Endodermal cell (in vitro differentiated cells): ENCODE measurements at regions not wholly inside any gene's neighbourhood (a gene's known extent, or its start where the extent isn't known, plus 50 kb on each side); places are given as distances from the start of the nearest gene placed in this dataset.

Experiments
- DNase-seq: peaks from one replicate; pipeline ENCODE4 v3.0.0-alpha.2; 2017
- H3K27ac ChIP-seq: 2 replicates; pipeline ENCODE4 v1.5.1; 2013; ENCODE audit warnings: mild to moderate bottlenecking, low read depth, low read length, moderate library complexity
- H3K27me3 ChIP-seq: 2 replicates; pipeline ENCODE4 v1.6.1; 2013; ENCODE audit warnings: mild to moderate bottlenecking, low read length, moderate library complexity; ENCODE audit not compliant: insufficient read depth, control insufficient read depth, poor library complexity, severe bottlenecking
- H3K36me3 ChIP-seq: 2 replicates; pipeline ENCODE4 v1.7.0; 2013; ENCODE audit warnings: mild to moderate bottlenecking, low read length, moderate library complexity; ENCODE audit not compliant: control insufficient read depth, insufficient read depth
- H3K4me1 ChIP-seq: one replicate; pipeline ENCODE4 v1.7.0; 2013; ENCODE audit warnings: low read length; ENCODE audit not compliant: control insufficient read depth, insufficient read depth
- H3K4me3 ChIP-seq: 2 replicates; pipeline ENCODE4 v1.5.1; 2013; ENCODE audit warnings: mild to moderate bottlenecking, low read length, moderate library complexity
- H3K9ac ChIP-seq: 2 replicates; pipeline ENCODE4 v1.6.1; 2013; ENCODE audit warnings: mild to moderate bottlenecking, low read length, moderate library complexity; ENCODE audit not compliant: poor library complexity, severe bottlenecking; ENCODE audit errors: extremely low read depth
- H3K9me3 ChIP-seq: 2 replicates; pipeline ENCODE4 v1.6.1; 2013; ENCODE audit warnings: mild to moderate bottlenecking, low read length, moderate library complexity; ENCODE audit not compliant: control insufficient read depth
- H3K27ac Mint-ChIP-seq: 2 replicates; pipeline ENCODE4 v1.8.0; 2020; ENCODE audit warnings: mixed read lengths
- H3K27me3 Mint-ChIP-seq: 2 replicates; pipeline ENCODE4 v1.8.0; 2021; ENCODE audit warnings: mild to moderate bottlenecking, mixed read lengths; ENCODE audit not compliant: insufficient read depth
- H3K36me3 Mint-ChIP-seq: 2 replicates; pipeline ENCODE4 v1.8.0; 2020; ENCODE audit warnings: low read depth, mixed read lengths
- H3K4me1 Mint-ChIP-seq: 2 replicates; pipeline ENCODE4 v1.8.0; 2020; ENCODE audit warnings: mixed read lengths
- H3K4me3 Mint-ChIP-seq: 2 replicates; pipeline ENCODE4 v1.8.0; 2020; ENCODE audit warnings: mild to moderate bottlenecking, moderate library complexity, mixed read lengths
- H3K9me3 Mint-ChIP-seq: 2 replicates; pipeline ENCODE4 v1.8.0; 2020; ENCODE audit warnings: mild to moderate bottlenecking, mixed read lengths
- CTCF ChIP-seq: fragments of 200-600 bp; sonication (generic); conservative IDR thresholded peaks from 2 replicates; pipeline ENCODE4 v1.5.0; 2021; ENCODE audit warnings: antibody characterized with exemption, mild to moderate bottlenecking
- WGBS, 2 experiments: methylation state at CpG; one replicate each; pipeline versions ENCODE4 v1.1.5 to v1.1.7; 2013; ENCODE audit warnings: missing lambda C conversion rate in 2 of 2, mixed read lengths in 1 of 2; ENCODE audit not compliant: insufficient coverage in 1 of 2, insufficient read length in 1 of 2; 5-methylcytosine and 5-hydroxymethylcytosine counted together

GRCh38 chr15:37595426-37595970 lies 338.9 kb upstream of the TMCO5A start:
- no peak for DNase-seq
- H3K27ac ChIP-seq, result no peak overlapping the region
- Mint-ChIP-seq H3K36me3 (no peaks in the 10 kb centered on the region), H3K4me1 (peaks cover 6% of the 10 kb centered on the region), H3K27me3 (no peaks in the 10 kb centered on the region), H3K4me3 (no peak overlapping the region), H3K9me3 (no peaks in the 10 kb centered on the region), H3K27ac (no peak overlapping the region)
- H3K4me1 ChIP-seq, result no peaks in the 10 kb centered on the region
- no peaks in the 10 kb centered on the region for H3K27me3 ChIP-seq
- H3K9me3 ChIP-seq, result no peaks in the 10 kb centered on the region
- no peaks in the 10 kb centered on the region for H3K36me3 ChIP-seq
- no peak overlapping the region for H3K9ac ChIP-seq
- no peak overlapping the region for H3K4me3 ChIP-seq
- 91% methylated on average over 3 to 4 of the region's 4 CpGs for WGBS, 2 experiments
- TF ChIP-seq CTCF, result no peak

DNA sequence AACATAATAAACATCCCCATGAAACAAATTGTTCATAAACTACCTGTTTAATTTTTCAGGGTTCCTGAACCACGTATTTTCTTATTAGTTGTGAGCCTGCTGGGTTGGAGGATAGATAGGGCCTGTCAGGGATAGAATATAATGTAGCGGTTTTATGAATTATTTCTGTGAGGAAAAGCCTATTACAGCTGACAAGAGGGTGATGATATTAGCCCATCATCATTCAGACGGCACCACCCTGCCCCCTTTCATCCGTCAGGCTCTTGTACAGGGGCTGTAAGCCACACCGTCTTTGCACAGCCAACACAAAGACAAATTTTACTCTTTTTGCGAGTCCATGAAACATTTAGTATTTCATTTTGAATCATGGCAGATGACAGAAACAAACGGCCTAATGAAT lies 335.3 kb upstream of the TMCO5A start:
- Histone ChIP-seq H3K4me3 (no peak overlapping the region), H3K36me3 (no peaks in the 10 kb centered on the region), H3K4me1 (no peaks in the 10 kb centered on the region), H3K27ac (no peak overlapping the region), H3K9me3 (no peaks in the 10 kb centered on the region), H3K9ac (no peak overlapping the region), H3K27me3 (no peaks in the 10 kb centered on the region)
- no peak for DNase-seq
- Mint-ChIP-seq H3K27ac (no peak overlapping the region), H3K4me1 (no peaks in the 10 kb centered on the region), H3K36me3 (no peaks in the 10 kb centered on the region), H3K4me3 (no peak overlapping the region), H3K27me3 (no peaks in the 10 kb centered on the region), H3K9me3 (no peaks in the 10 kb centered on the region)
- TF ChIP-seq CTCF, result no peak
- WGBS, 2 experiments, result 89 to 93% methylated on average over 5 to 7 of the region's 7 CpGs

DNA sequence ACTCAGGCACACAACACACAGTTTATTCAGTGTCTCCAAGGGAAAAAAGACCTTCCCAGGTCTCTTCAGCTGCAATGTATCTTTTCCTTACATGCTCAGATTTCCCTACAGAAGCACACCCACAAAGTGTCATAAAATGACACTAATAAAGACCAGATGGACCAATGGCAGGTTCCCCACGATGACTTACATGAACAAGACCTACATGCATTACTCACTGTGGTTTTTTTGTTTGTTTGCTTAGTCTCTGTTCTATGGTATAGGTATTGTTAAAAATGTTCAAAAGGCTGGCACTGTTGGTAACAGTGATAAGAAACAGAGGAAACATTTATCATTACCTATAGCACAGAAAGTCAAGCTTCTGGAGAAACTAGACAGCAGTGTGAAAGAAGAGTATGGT lies 318.2 kb upstream of the TMCO5A start:
- Mint-ChIP-seq H3K9me3 (peaks cover 3% of the 10 kb centered on the region), H3K4me1 (peaks cover 2% of the 10 kb centered on the region), H3K4me3 (no peak overlapping the region), H3K27me3 (no peaks in the 10 kb centered on the region), H3K27ac (no peak overlapping the region), H3K36me3 (no peaks in the 10 kb centered on the region)
- TF ChIP-seq CTCF, result no peak
- DNase-seq, result no peak
- H3K27ac ChIP-seq, result no peak overlapping the region
- H3K36me3 ChIP-seq, result no peaks in the 10 kb centered on the region
- H3K9ac ChIP-seq, result no peak overlapping the region
- H3K4me1 ChIP-seq, result no peaks in the 10 kb centered on the region
- no peak overlapping the region for H3K4me3 ChIP-seq
- 100% methylated on average over 1 of the region's 1 CpG; no CpG with 5 or more reads in 1 of the 2 experiments for WGBS, 2 experiments
- H3K27me3 ChIP-seq, result no peaks in the 10 kb centered on the region
- no peaks in the 10 kb centered on the region for H3K9me3 ChIP-seq
